ENCODE measurements at regions not wholly inside any gene's neighbourhood (a gene's known extent, or its start where the extent isn't known, plus 50 kb on each side); places are given as distances from the start of the nearest gene placed in this dataset.

GRCh38 chr14:26794731-26795130 lies 196.9 kb upstream of the NOVA1 start:
- TF ChIP-seq CTCF (IDR thresholded peaks at IDR 0.05) (no peak), SIN3A (IDR thresholded peaks at IDR 0.05; ENCODE audit: borderline replicate concordance, insufficient read depth, low read depth, low read length) (no peak), TCF7L2 (IDR thresholded peaks at IDR 0.05; ENCODE audit: low read depth, low read length) (no peak), POLR2AphosphoS5 (IDR thresholded peaks at IDR 0.05; ENCODE audit: low read depth, low read length) (no peak), REST (IDR thresholded peaks at IDR 0.05; ENCODE audit: insufficient read depth in 1 of 2, low read depth in 2 of 2, low read length in 1 of 2) (no peak)
